Karpas-422 (cell line): ENCODE measurements at regions not wholly inside any gene's neighbourhood (a gene's known extent, or its start where the extent isn't known, plus 50 kb on each side); places are given as distances from the start of the nearest gene placed in this dataset.
"Not testable (repeated sequence)": the region's sequence is repeated elsewhere in the genome, so short reads cannot be mapped to it uniquely, and the experiment has no call there.

ENCODE experiments used
- DNase-seq: peaks from one replicate; pipeline ENCODE4 v3.0.0-alpha.2; 2015
- H2AFZ ChIP-seq: fragments of 200-600 bp; sonication (generic); 2 replicates; pipeline ENCODE4 v1.6.1; 2014; ENCODE audit warnings: antibody characterized with exemption, low read length, mixed read lengths
- H3K27ac ChIP-seq: fragments of 200-600 bp; sonication (generic); 2 replicates; pipeline ENCODE4 v1.5.1; 2014; ENCODE audit warnings: mild to moderate bottlenecking, low read length, moderate library complexity
- H3K27me3 ChIP-seq: fragments of 200-600 bp; sonication (generic); 2 replicates; pipeline ENCODE4 v1.6.1; 2014; ENCODE audit warnings: low read length, mixed read lengths
- H3K36me3 ChIP-seq: fragments of 200-600 bp; sonication (generic); 2 replicates; pipeline ENCODE4 v1.6.1; 2014; ENCODE audit warnings: low read length, mixed read lengths; ENCODE audit not compliant: insufficient read depth
- H3K4me1 ChIP-seq: fragments of 200-600 bp; sonication (generic); 2 replicates; pipeline ENCODE4 v1.6.1; 2014; ENCODE audit warnings: mild to moderate bottlenecking, low read length, mixed read lengths
- H3K4me2 ChIP-seq: fragments of 200-600 bp; sonication (generic); 2 replicates; pipeline ENCODE4 v1.6.1; 2014; ENCODE audit warnings: low read length, low read depth, mild to moderate bottlenecking; ENCODE audit not compliant: poor library complexity, severe bottlenecking
- H3K4me3 ChIP-seq: fragments of 200-600 bp; sonication (generic); 2 replicates; pipeline ENCODE4 v1.5.1; 2014; ENCODE audit warnings: mild to moderate bottlenecking, antibody characterized with exemption, low read length, mixed read lengths
- H3K79me2 ChIP-seq: fragments of 200-600 bp; sonication (generic); 2 replicates; pipeline ENCODE4 v1.6.1; 2014; ENCODE audit warnings: mild to moderate bottlenecking, low read length, mixed read lengths
- H3K9ac ChIP-seq: fragments of 200-600 bp; sonication (generic); 2 replicates; pipeline ENCODE4 v1.6.0; 2014; ENCODE audit warnings: low read length
- H3K9me2 ChIP-seq: fragments of 200-600 bp; sonication (generic), shearing (Covaris generic); replicated peaks from 2 replicates; pipeline ENCODE4 v1.6.0; 2014; ENCODE audit warnings: mild to moderate bottlenecking, low read length, moderate library complexity; ENCODE audit not compliant: insufficient read depth
- H3K9me3 ChIP-seq: fragments of 300-700, 200-600 bp; sonication (generic); 2 replicates; pipeline ENCODE4 v1.6.1; 2014; ENCODE audit warnings: low read length, mixed read lengths
- H4K20me1 ChIP-seq: fragments of 200-600 bp; sonication (generic); 2 replicates; pipeline ENCODE4 v1.6.1; 2014; ENCODE audit warnings: mild to moderate bottlenecking, antibody characterized with exemption, low read length, low read depth; ENCODE audit not compliant: insufficient read depth

GRCh38 chr3:99321261-99321660 is 317.1 kb upstream of the COL8A1 start:
- no peaks in the 10 kb centered on the region for H3K27me3 ChIP-seq
- H3K9ac ChIP-seq = no peak overlapping the region

GRCh38 chr3:99319961-99320360 is 318.4 kb upstream of the COL8A1 start:
- Histone ChIP-seq H3K4me3 (no peak overlapping the region), H2AFZ (no peak overlapping the region), H3K27me3 (no peaks in the 10 kb centered on the region), H3K9ac (no peak overlapping the region), H3K4me1 (no peaks in the 10 kb centered on the region), H3K27ac (no peak overlapping the region), H4K20me1 (no peaks in the 10 kb centered on the region), H3K9me3 (no peaks in the 10 kb centered on the region), H3K9me2 (no peaks in the 10 kb centered on the region), H3K36me3 (no peaks in the 10 kb centered on the region), H3K79me2 (no peaks in the 10 kb centered on the region), H3K4me2 (no peak overlapping the region)
- DNase-seq = no peak

More at GRCh38 chr3:99321261-99321660, 317.1 kb upstream of the COL8A1 start:
- Histone ChIP-seq H3K36me3 (no peaks in the 10 kb centered on the region), H3K4me1 (no peaks in the 10 kb centered on the region), H3K9me2 (no peaks in the 10 kb centered on the region), H3K27ac (no peak overlapping the region), H3K4me2 (no peak overlapping the region), H3K4me3 (no peak overlapping the region), H2AFZ (no peak overlapping the region), H3K9me3 (no peaks in the 10 kb centered on the region), H3K79me2 (no peaks in the 10 kb centered on the region), H4K20me1 (no peaks in the 10 kb centered on the region)
- DNase-seq = no peak

GRCh38 chr3:99319450-99319849 is 318.9 kb upstream of the COL8A1 start:
- Histone ChIP-seq H3K36me3 (no peaks in the 10 kb centered on the region), H3K79me2 (no peaks in the 10 kb centered on the region), H3K9ac (no peak overlapping the region), H2AFZ (no peak overlapping the region), H3K4me3 (no peak overlapping the region), H4K20me1 (no peaks in the 10 kb centered on the region), H3K4me2 (no peak overlapping the region), H3K27ac (no peak overlapping the region), H3K9me2 (no peaks in the 10 kb centered on the region), H3K4me1 (no peaks in the 10 kb centered on the region), H3K9me3 (no peaks in the 10 kb centered on the region), H3K27me3 (no peaks in the 10 kb centered on the region)
- DNase-seq = no peak

DNA sequence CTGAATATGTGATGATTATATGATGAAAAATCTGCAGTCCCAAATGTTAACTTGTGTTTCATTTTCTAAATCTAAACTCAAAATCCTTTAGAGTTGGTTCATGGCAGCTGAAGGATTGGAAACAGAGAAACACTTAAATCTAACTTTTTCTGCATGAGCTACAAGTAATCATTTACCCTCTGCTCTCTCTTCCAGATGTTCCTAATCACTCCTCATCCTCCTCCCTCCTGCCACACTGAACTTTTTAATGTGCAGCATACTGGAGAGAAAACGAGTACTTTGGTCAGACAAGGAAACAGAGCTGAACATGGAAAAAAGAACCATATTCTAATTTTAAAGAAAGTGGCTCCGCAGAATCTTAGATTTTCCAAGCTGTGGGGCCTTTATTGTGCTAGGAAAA is 321.2 kb upstream of the COL8A1 start:
- no peak overlapping the region for H3K9ac ChIP-seq
- no peaks in the 10 kb centered on the region for H3K9me2 ChIP-seq
- no peak overlapping the region for H3K4me3 ChIP-seq
- H3K27me3 ChIP-seq = no peaks in the 10 kb centered on the region
- DNase-seq = no peak
- H2AFZ ChIP-seq = no peak overlapping the region
- H3K4me2 ChIP-seq = no peak overlapping the region
- no peak overlapping the region for H3K27ac ChIP-seq
- no peaks in the 10 kb centered on the region for H3K4me1 ChIP-seq
- H4K20me1 ChIP-seq = no peaks in the 10 kb centered on the region
- no peaks in the 10 kb centered on the region for H3K9me3 ChIP-seq
- H3K36me3 ChIP-seq = no peaks in the 10 kb centered on the region
- no peaks in the 10 kb centered on the region for H3K79me2 ChIP-seq

GRCh38 chr3:99315896-99316295 is 322.5 kb upstream of the COL8A1 start:
- Histone ChIP-seq H4K20me1 (no peaks in the 10 kb centered on the region), H2AFZ (no peak overlapping the region), H3K27me3 (no peaks in the 10 kb centered on the region), H3K4me2 (no peak overlapping the region), H3K4me3 (no peak overlapping the region), H3K79me2 (no peaks in the 10 kb centered on the region), H3K9me2 (no peaks in the 10 kb centered on the region), H3K4me1 (no peaks in the 10 kb centered on the region), H3K36me3 (no peaks in the 10 kb centered on the region), H3K27ac (no peak overlapping the region), H3K9me3 (no peaks in the 10 kb centered on the region), H3K9ac (no peak overlapping the region)
- DNase-seq = no peak

- no peak overlapping the region for H3K4me2 ChIP-seq
- H4K20me1 ChIP-seq = no peaks in the 10 kb centered on the region
- no peak overlapping the region for H3K27ac ChIP-seq
- no peak overlapping the region for H2AFZ ChIP-seq
- no peaks in the 10 kb centered on the region for H3K9me2 ChIP-seq
- no peaks in the 10 kb centered on the region for H3K36me3 ChIP-seq
- no peaks in the 10 kb centered on the region for H3K9me3 ChIP-seq
- H3K4me3 ChIP-seq = no peak overlapping the region
- no peak overlapping the region for H3K9ac ChIP-seq
- H3K4me1 ChIP-seq = no peaks in the 10 kb centered on the region
- no peaks in the 10 kb centered on the region for H3K79me2 ChIP-seq
- H3K27me3 ChIP-seq = no peaks in the 10 kb centered on the region
- DNase-seq = no peak
These were observed 324.9 kb upstream of the COL8A1 start for GRCh38 chr3:99313485-99313884.

DNA sequence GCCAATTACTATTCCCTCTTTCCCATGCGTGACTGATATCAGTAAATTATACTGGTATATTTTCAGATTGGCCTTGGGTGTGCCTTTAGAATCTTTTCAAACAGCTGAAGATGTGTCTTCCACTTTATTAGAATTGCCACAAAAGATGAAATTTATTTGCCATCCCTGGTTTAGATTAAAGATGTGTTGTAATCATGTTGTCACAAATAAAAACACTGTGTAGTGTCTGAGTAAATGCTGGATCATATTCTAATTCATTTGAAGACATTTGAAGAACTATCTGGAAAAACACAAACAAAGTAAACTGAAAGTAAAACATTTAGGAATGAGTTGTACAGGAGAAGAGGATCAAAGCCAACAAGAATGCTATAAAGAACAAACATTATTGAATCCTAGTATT is 339.7 kb upstream of the COL8A1 start:
- Histone ChIP-seq H3K9me2 (no peaks in the 10 kb centered on the region), H3K36me3 (no peaks in the 10 kb centered on the region), H2AFZ (no peak overlapping the region), H3K9me3 (no peaks in the 10 kb centered on the region), H3K79me2 (no peaks in the 10 kb centered on the region), H3K4me1 (no peaks in the 10 kb centered on the region), H4K20me1 (no peaks in the 10 kb centered on the region), H3K9ac (no peak overlapping the region), H3K27ac (no peak overlapping the region), H3K4me3 (no peak overlapping the region), H3K27me3 (no peaks in the 10 kb centered on the region), H3K4me2 (no peak overlapping the region)
- DNase-seq = no peak

GRCh38 chr3:99295836-99296235 is 342.6 kb upstream of the COL8A1 start:
- Histone ChIP-seq H3K9me2 (no peaks in the 10 kb centered on the region), H3K9ac (no peak overlapping the region), H3K27ac (no peak overlapping the region), H3K9me3 (no peaks in the 10 kb centered on the region), H3K4me1 (no peaks in the 10 kb centered on the region), H3K36me3 (no peaks in the 10 kb centered on the region), H3K27me3 (no peaks in the 10 kb centered on the region), H3K4me2 (no peak overlapping the region), H4K20me1 (no peaks in the 10 kb centered on the region), H3K79me2 (no peaks in the 10 kb centered on the region), H3K4me3 (no peak overlapping the region), H2AFZ (no peak overlapping the region)
- no peak for DNase-seq

- H3K27me3 ChIP-seq, H3K9ac ChIP-seq, H2AFZ ChIP-seq, H3K4me1 ChIP-seq, H3K4me2 ChIP-seq, H3K36me3 ChIP-seq, DNase-seq, H3K9me2 ChIP-seq, H4K20me1 ChIP-seq, H3K4me3 ChIP-seq, H3K27ac ChIP-seq, H3K79me2 ChIP-seq, H3K9me3 ChIP-seq: not testable (repeated sequence)
These were observed 344.3 kb upstream of the COL8A1 start for GRCh38 chr3:99294092-99294491.
